ENCODE measurements at regions not wholly inside any gene's neighbourhood (a gene's known extent, or its start where the extent isn't known, plus 50 kb on each side); places are given as distances from the start of the nearest gene placed in this dataset.

DNA sequence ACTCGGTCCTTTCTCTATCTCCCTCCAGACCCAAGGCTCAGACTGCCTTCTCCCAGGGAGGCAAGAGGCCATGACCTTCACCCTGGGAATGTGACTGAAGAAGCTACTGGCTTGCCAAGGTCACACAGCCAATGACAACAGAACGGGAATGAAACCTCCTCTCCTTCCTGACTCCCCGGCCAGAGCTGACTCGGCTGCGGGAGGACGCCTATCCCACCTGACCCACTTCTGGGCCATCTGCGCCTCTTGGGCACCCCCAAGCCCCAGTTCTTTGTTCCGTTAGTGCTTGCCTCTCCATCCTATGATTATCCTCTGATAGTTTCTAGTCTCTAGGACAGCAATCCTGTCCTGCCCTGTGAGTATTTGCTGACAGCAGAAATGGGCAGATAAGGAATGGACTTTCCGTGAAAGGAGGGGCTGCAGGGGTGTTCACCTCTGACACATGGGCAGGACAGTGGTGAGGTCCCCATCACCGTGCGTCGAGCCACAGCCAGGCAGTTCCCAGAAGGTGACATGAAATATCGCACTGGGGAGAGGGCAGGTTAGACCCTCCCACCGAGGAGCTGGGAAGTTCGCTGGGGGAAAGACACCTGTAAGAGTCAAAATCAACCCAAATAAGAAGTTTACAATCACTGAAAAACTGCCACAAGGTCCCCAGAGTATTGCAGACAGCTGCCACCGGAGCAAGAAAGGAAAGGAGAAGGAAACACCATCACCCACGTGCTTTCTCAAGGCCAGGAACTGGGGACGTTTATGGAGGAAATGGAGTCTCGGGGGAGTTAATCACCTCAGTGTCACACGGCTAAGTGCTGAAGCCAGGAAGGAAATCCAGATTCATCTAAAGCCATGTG lies 63.0 kb downstream of the INSIG1 start:
- TF ChIP-seq, protein P1, sequence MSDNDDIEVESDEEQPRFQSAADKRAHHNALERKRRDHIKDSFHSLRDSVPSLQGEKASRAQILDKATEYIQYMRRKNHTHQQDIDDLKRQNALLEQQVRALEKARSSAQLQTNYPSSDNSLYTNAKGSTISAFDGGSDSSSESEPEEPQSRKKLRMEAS (IDR thresholded peaks at IDR 0.05), result no peak
- no peak for TF ChIP-seq TAF1 (IDR thresholded peaks at IDR 0.05; ENCODE audit: low read depth)
- TF ChIP-seq, protein P2, sequence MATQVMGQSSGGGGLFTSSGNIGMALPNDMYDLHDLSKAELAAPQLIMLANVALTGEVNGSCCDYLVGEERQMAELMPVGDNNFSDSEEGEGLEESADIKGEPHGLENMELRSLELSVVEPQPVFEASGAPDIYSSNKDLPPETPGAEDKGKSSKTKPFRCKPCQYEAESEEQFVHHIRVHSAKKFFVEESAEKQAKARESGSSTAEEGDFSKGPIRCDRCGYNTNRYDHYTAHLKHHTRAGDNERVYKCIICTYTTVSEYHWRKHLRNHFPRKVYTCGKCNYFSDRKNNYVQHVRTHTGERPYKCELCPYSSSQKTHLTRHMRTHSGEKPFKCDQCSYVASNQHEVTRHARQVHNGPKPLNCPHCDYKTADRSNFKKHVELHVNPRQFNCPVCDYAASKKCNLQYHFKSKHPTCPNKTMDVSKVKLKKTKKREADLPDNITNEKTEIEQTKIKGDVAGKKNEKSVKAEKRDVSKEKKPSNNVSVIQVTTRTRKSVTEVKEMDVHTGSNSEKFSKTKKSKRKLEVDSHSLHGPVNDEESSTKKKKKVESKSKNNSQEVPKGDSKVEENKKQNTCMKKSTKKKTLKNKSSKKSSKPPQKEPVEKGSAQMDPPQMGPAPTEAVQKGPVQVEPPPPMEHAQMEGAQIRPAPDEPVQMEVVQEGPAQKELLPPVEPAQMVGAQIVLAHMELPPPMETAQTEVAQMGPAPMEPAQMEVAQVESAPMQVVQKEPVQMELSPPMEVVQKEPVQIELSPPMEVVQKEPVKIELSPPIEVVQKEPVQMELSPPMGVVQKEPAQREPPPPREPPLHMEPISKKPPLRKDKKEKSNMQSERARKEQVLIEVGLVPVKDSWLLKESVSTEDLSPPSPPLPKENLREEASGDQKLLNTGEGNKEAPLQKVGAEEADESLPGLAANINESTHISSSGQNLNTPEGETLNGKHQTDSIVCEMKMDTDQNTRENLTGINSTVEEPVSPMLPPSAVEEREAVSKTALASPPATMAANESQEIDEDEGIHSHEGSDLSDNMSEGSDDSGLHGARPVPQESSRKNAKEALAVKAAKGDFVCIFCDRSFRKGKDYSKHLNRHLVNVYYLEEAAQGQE (IDR thresholded peaks at IDR 0.05; ENCODE audit: low read depth), result no peak

DNA sequence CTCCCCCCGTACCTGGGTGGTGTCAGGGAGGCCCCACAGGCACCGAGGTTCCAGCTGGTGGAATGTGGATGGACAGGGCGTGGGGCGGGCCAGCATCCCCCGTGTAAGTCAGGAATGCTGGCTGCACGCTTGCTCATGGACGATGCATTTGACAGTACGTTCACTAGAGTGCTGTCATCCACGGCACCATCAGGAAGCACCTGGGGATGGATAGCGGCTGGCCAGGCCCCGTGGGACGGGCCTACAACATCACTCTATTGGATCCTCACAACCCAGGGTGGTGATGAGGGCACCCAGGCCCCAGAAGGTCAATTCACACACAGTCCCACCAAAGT lies 63.6 kb downstream of the INSIG1 start:
- TF ChIP-seq, protein P1 (IDR thresholded peaks at IDR 0.05), result no peak
- no peak for TF ChIP-seq TAF1 (IDR thresholded peaks at IDR 0.05; ENCODE audit: low read depth)
- TF ChIP-seq ZBTB7A (IDR thresholded peaks at IDR 0.05; ENCODE audit: low read depth), result no peak
- TF ChIP-seq CEBPB (IDR thresholded peaks at IDR 0.05), result no peak
- no peak for TF ChIP-seq NFIC (IDR thresholded peaks at IDR 0.05)
- no peak for TF ChIP-seq EP300 (IDR thresholded peaks at IDR 0.05; ENCODE audit: borderline replicate concordance)
- no peak for TF ChIP-seq TCF12 (IDR thresholded peaks at IDR 0.05; ENCODE audit: low read depth)
- TF ChIP-seq CREB1 (IDR thresholded peaks at IDR 0.05; ENCODE audit: low read depth), result no peak
- no peak for TF ChIP-seq FOXM1 (IDR thresholded peaks at IDR 0.05; ENCODE audit: borderline replicate concordance, low read depth)
- TF ChIP-seq TEAD4 (IDR thresholded peaks at IDR 0.05), result no peak
- TF ChIP-seq YY1 (IDR thresholded peaks at IDR 0.05; ENCODE audit: low read depth), result no peak
- TF ChIP-seq RAD21 (IDR thresholded peaks at IDR 0.05; ENCODE audit: low read depth), result no peak
- TF ChIP-seq EGR1 (IDR thresholded peaks at IDR 0.05), result no peak
- TF ChIP-seq, protein P2 (IDR thresholded peaks at IDR 0.05; ENCODE audit: low read depth), result no peak
- TF ChIP-seq, protein P3, sequence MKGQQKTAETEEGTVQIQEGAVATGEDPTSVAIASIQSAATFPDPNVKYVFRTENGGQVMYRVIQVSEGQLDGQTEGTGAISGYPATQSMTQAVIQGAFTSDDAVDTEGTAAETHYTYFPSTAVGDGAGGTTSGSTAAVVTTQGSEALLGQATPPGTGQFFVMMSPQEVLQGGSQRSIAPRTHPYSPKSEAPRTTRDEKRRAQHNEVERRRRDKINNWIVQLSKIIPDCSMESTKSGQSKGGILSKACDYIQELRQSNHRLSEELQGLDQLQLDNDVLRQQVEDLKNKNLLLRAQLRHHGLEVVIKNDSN (IDR thresholded peaks at IDR 0.05), result no peak

DNA sequence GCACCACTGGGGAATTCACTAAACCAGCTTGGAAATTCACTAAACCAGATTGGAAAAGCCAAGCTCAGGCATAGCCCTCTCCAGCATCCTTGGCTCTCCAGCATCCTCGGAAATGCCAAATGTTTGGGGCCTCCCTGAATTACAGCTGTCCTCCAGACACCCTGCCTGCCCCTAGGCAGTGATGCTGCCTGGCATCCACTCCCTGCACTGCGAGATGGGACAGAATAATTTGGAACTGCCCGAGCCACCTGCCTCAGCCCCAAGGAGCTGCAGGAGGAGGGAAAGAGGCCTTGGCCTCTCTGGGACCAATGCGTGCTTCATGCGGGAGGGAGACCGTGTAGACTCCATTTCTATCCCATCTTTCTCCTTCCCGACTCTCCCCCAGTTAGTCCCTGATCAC lies 64.3 kb downstream of the INSIG1 start:
- TF ChIP-seq YY1 (IDR thresholded peaks at IDR 0.05; ENCODE audit: low read depth), result no peak
- TF ChIP-seq, protein P1 (IDR thresholded peaks at IDR 0.05), result no peak
- TF ChIP-seq TEAD4 (IDR thresholded peaks at IDR 0.05), result no peak
- no peak for TF ChIP-seq RAD21 (IDR thresholded peaks at IDR 0.05; ENCODE audit: low read depth)
- TF ChIP-seq, protein P2 (IDR thresholded peaks at IDR 0.05; ENCODE audit: low read depth), result no peak
- no peak for TF ChIP-seq EP300 (IDR thresholded peaks at IDR 0.05; ENCODE audit: borderline replicate concordance)
- TF ChIP-seq TCF12 (IDR thresholded peaks at IDR 0.05; ENCODE audit: low read depth), result no peak
- no peak for TF ChIP-seq EGR1 (IDR thresholded peaks at IDR 0.05)
- TF ChIP-seq ZBTB7A (IDR thresholded peaks at IDR 0.05; ENCODE audit: low read depth), result no peak

DNA sequence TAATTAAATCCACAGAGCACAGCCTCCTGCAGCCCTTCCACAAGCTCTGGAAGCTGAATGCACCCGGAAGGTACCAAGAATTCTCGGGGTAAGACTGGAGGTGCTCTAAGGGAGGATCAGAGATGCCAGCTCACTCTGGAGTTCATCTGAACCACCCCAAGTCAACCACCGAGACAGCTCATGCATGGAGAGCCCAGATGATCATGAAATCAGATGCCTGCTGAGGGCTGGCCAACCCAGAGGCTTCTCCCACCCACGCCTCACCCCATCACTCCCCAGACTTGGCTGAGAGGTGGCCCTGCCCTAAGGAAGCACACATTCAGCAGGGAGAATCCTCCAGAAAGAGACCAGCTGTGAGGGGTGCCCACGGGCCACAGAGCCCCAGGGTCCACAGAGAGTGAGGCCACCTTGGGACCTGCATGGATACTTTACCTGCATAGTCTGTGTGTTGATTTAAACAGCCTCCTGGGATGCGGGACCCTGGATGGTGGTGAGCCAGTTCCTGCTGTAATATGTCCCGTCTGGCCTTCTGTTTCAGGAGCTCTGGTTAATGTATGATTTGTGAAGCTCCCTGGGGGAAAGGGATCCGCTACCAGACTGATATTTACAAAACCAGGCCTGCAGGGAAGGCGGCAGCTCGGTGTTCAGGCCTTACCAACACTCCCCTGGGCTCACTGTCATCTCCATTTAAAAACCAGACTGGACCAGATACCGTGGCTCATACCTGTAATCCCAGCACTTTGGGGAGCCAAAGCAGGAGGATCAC lies 64.9 kb downstream of the INSIG1 start:
- no peak for TF ChIP-seq EGR1 (IDR thresholded peaks at IDR 0.05)
- TF ChIP-seq TAF1 (IDR thresholded peaks at IDR 0.05; ENCODE audit: low read depth), result no peak
- TF ChIP-seq ZBTB7A (IDR thresholded peaks at IDR 0.05; ENCODE audit: low read depth), result no peak
- TF ChIP-seq CREB1 (IDR thresholded peaks at IDR 0.05; ENCODE audit: low read depth), result no peak
- TF ChIP-seq, protein P3 (IDR thresholded peaks at IDR 0.05), result no peak
- TF ChIP-seq TCF12 (IDR thresholded peaks at IDR 0.05; ENCODE audit: low read depth), result no peak
- TF ChIP-seq, protein P2 (IDR thresholded peaks at IDR 0.05; ENCODE audit: low read depth), result no peak
- TF ChIP-seq CEBPB (IDR thresholded peaks at IDR 0.05), result no peak
- no peak for TF ChIP-seq RAD21 (IDR thresholded peaks at IDR 0.05; ENCODE audit: low read depth)
- TF ChIP-seq YY1 (IDR thresholded peaks at IDR 0.05; ENCODE audit: low read depth), result no peak
- TF ChIP-seq NFIC (IDR thresholded peaks at IDR 0.05), result no peak
- TF ChIP-seq EP300 (IDR thresholded peaks at IDR 0.05; ENCODE audit: borderline replicate concordance), result no peak
- TF ChIP-seq FOXM1 (IDR thresholded peaks at IDR 0.05; ENCODE audit: borderline replicate concordance, low read depth), result no peak
- TF ChIP-seq TEAD4 (IDR thresholded peaks at IDR 0.05), result no peak
- TF ChIP-seq, protein P1 (IDR thresholded peaks at IDR 0.05), result no peak
